Putamen (tissue), 1 donor: ENCODE measurements at regions not wholly inside any gene's neighbourhood (a gene's known extent, or its start where the extent isn't known, plus 50 kb on each side); places are given as distances from the start of the nearest gene placed in this dataset.
A peak's percentile ranks its signal among the peaks of the same experiment; 100 is the strongest.
"Not testable (repeated sequence)": the region's sequence is repeated elsewhere in the genome, so short reads cannot be mapped to it uniquely, and the experiment has no call there.

Experiments used
- DNase-seq: peaks from one replicate; pipeline ENCODE4 v3.0.0-alpha.2; 2016; ENCODE audit warnings: low spot score

- not testable (repeated sequence) for DNase-seq
Measured at GRCh38 chr3:8356066-8356465, 145.6 kb upstream of the LMCD1 start.

- no peak for DNase-seq
Measured at GRCh38 chr3:8357859-8358258, 143.8 kb upstream of the LMCD1 start.

GRCh38 chr3:8359133-8359532 lies 142.5 kb upstream of the LMCD1 start:
- DNase-seq = no peak

GRCh38 chr3:8363200-8363599 lies 138.4 kb upstream of the LMCD1 start:
- no peak for DNase-seq

- DNase-seq = no peak
Measured at GRCh38 chr3:8365541-8365940, 136.1 kb upstream of the LMCD1 start.

- peak; percentile 5 for DNase-seq
Measured at GRCh38 chr3:8366219-8366810, 135.3 kb upstream of the LMCD1 start.

- no peak for DNase-seq
Measured at GRCh38 chr3:8368598-8368997, 133.0 kb upstream of the LMCD1 start.

GRCh38 chr3:8369638-8370037 lies 132.0 kb upstream of the LMCD1 start:
- DNase-seq = no peak

GRCh38 chr3:8371085-8371551 lies 130.5 kb upstream of the LMCD1 start:
- no peak for DNase-seq

- no peak for DNase-seq
Measured at GRCh38 chr3:8371960-8372463, 129.6 kb upstream of the LMCD1 start.

- DNase-seq = no peak
Measured at GRCh38 chr3:8380904-8381704, 120.5 kb upstream of the LMCD1 start.

GRCh38 chr3:8385848-8386620 lies 115.6 kb upstream of the LMCD1 start:
- DNase-seq = no peak

GRCh38 chr3:8387571-8387970 lies 114.1 kb upstream of the LMCD1 start:
- DNase-seq = no peak

- DNase-seq = no peak
Measured at GRCh38 chr3:8399686-8400085, 101.9 kb upstream of the LMCD1 start.

- no peak for DNase-seq
Measured at GRCh38 chr3:8400911-8401310, 100.7 kb upstream of the LMCD1 start.

- no peak for DNase-seq
Measured at GRCh38 chr3:8403996-8404395, 97.6 kb upstream of the LMCD1 start.

- no peak for DNase-seq
Measured at GRCh38 chr3:8405144-8405543, 96.5 kb upstream of the LMCD1 start.

- DNase-seq = no peak
Measured at GRCh38 chr3:8406479-8406878, 95.1 kb upstream of the LMCD1 start.

GRCh38 chr3:8413337-8413926 lies 88.2 kb upstream of the LMCD1 start:
- DNase-seq = no peak

- DNase-seq = no peak
Measured at GRCh38 chr3:8416965-8417364, 84.7 kb upstream of the LMCD1 start.

GRCh38 chr3:8420612-8421011 lies 81.0 kb upstream of the LMCD1 start:
- no peak for DNase-seq

- no peak for DNase-seq
Measured at GRCh38 chr3:8421267-8421666, 80.4 kb upstream of the LMCD1 start.
